CD4-positive, alpha-beta T cell treated with Interleukin-2 at 100 ng/mL for 4 hours (primary cell): ENCODE measurements at regions not wholly inside any gene's neighbourhood (a gene's known extent, or its start where the extent isn't known, plus 50 kb on each side); places are given as distances from the start of the nearest gene placed in this dataset.

Source experiments
- DNase-seq: peaks from one replicate; pipeline ENCODE4 v3.0.0-alpha.2; 2020; ENCODE audit warnings: low spot score

DNA sequence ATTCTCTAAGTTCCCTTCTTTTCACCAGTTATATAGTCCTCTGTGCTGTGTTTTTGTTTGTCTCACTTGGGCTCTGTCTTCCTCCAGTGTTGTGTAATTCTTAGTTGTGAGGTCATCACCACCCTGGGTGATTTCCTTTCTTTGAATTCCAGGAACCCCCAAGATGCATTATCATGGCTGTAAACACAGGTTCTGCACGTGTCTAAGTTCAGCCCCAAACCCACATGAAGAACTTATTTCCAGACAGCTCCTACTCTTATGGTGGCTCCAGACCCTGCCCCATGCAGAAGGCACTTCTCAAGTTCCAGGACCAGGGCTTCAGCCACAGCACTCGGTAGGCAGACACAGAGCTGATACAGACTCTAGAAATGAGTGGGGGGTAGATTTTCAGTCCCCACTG lies 560.5 kb downstream of the BCL11B start:
- DNase-seq, result peak; percentile 22

DNA sequence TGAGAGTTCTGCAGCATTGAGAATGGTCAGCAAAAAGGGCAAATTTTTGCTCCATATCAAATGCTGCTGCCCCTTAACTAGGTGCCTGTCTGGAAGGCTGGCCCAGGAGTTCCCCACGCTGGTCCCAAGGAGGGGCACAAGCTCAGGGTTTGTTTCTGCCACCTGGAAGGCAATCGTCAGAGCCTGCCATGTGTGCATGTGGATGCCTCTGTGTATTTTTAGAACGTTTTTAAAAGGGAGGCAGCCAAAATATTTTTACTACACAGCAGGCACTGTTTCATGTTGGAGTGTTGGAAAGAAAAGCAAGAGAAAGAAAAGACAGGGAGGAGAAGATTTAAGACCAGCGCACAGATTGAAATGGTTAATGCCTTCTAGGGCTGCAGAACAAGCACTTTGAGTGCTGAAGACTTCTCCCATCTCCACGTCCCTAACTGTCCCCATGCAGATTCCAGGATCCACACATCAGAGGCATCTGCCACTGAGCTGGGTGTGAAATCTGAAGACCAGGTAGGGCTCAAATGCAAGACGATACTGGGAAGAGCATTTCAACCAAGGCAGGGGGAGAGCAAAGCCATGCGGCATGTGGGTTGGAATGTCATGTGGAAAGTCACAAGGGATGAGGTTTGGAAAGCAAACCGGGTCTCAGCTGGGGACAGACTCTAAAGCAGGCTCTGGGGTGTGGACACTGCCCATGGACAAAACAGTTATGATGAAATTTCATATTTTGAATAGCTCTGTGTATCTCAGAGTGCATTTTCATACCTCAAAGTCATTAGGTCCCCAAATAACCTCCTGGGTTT lies 557.2 kb downstream of the BCL11B start:
- no peak for DNase-seq

- DNase-seq, result no peak
These were observed 555.9 kb downstream of the BCL11B start for GRCh38 chr14:98716133-98716532.

DNA sequence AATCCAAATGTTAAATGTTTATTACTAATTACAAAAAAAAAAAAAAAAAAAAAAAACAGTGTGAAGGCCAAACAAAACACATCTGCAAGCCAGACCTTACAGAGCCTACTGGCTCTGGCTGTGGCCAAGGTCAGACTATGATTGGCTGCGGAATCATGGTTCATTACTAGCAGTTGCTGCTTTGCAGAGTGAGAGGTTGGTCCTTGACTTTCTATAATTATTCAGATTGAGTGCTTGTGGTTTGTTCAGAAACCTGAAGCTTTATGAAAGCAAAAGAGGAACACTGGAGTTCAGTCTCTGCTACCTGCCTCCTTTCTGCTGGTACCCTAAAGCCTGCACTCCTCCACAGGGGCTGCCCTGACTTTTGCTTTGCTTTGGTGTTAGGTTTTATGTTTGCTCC lies 550.9 kb downstream of the BCL11B start:
- no peak for DNase-seq

GRCh38 chr14:98724734-98725133 lies 547.3 kb downstream of the BCL11B start:
- DNase-seq, result no peak

- DNase-seq, result no peak
These were observed 546.8 kb downstream of the BCL11B start for GRCh38 chr14:98725191-98725590.

DNA sequence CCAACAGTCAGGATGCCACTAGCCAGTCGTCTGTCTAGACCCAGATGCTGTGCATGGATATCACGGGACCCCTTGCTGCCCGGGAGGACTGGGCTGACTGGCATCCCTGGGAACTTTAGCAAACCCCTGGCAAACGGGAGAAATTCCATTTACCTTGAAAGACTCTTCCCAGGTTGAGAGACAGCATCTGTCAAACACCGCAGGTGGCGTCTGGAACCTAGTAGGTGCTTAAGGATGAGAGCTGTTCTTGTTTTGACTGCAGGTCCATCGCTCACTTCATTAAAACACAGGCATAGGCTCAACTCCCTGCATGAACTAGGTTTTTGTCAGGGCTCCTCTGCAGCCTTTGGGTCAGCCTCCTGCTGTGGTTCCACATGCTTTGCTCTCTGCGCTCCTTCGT lies 546.3 kb downstream of the BCL11B start:
- no peak for DNase-seq

DNA sequence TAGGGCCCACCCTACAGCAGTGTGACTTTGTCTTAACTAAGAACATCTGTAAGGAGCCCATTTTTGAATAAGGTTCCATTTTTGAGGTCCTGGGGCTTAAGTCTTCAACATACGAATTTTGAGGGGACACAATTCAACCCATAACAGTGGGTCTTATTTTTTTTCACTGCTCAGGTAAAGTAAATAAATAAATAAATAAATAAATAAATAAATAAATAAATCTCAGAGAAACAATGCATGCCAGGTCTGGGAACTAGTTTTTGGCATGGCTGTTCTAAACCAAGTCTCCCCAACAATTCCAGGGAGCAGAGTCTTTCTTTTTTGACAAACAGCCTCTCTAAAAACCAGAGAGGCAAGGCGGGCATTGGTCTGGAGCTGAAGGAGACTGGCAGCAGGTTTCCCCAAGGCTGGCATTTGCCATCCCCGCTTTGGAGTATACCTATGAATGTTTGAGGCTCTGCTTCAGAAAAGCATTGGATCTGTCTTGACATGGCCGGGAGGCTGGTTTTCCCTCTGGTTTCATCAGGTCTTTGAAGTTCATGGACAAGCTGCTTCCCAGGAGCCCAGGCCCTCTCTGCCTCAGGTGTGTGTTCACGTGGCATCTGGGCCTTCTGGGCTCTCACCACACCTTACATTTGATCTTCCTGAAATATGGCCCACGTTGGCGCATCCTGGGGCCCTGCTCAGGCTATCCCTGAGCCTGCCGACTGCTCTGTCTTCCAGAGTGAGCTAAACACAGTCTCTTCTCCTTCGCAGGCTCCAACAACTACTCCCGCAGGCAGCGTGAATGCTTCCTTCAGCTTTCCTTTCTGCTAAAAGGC lies 545.2 kb downstream of the BCL11B start:
- no peak for DNase-seq

DNA sequence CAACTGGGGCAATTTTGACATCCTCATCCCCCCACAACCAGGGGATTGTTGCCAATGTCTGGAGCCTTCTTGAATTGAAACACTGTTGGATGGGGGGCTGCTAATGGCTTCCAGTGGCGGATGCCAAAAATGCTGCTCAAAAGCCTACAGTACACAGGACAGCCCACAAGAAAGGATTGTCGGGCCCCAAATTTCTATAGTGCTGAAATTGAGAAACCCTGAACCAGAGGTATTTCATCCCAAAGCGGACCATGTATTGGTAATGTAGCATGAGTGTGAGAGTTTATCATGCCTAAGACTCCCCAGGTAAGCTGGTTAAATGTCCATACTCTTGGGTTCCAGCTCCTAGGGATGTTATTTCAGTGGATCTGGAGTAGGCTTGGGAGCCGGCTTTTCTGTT lies 544.0 kb downstream of the BCL11B start:
- DNase-seq, result no peak

DNA sequence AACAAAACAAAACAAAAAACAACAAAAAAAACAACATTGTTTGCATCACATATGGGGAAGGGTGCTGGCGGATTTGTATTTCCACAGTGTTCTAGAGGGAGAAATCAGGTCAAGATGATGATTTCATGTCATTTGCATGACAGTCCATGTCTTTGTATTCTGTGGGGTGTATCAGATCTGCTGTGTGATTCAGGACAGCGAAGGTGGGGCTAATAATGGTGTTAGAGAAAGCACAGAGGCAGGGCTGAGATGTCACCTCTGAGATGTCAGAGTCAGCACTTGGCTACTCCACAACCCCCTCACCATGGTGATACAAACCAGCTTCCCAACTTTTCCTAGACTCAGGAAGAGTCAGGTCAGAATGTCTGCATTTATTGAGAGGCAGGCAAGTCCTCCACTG lies 543.2 kb downstream of the BCL11B start:
- DNase-seq, result no peak

- DNase-seq, result no peak
These were observed 540.7 kb downstream of the BCL11B start for GRCh38 chr14:98731286-98731685.

DNA sequence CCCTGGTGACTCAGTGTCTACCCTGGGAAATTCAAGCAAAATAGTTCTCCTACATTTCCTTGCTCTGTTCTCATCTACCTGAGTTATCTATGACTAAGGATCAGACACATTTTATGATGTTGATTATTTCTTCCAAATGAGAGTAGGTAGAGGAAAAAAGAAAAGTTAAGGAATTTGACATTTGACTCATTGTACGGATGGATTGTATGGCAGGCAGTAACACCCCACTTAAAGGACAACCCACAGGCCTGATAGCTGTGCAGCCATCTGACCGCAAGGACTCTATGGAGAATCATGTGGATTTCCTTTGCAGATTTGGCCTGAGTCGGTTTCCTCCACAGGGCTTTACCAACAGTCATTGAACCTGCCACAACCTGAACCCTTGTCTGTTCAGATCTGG lies 540.3 kb downstream of the BCL11B start:
- no peak for DNase-seq

DNA sequence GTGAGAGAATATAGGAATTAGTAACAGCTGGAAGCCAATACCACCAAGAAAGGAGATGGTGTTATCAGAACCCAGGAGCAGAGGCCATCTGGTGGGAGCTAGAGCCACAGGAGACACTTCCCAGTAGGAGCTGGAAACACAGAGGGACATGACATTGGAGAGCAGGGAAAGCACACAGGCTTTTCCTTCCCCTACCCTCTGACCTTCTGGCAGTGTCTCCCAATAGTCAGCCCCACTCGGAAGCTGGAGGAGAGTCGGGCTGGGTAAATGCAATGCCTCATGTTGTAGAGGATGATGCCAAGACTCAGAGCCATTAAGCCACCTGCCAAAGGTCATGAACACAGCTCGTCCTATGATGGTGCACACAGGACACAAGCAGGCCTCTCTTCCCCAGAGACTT lies 538.5 kb downstream of the BCL11B start:
- no peak for DNase-seq

DNA sequence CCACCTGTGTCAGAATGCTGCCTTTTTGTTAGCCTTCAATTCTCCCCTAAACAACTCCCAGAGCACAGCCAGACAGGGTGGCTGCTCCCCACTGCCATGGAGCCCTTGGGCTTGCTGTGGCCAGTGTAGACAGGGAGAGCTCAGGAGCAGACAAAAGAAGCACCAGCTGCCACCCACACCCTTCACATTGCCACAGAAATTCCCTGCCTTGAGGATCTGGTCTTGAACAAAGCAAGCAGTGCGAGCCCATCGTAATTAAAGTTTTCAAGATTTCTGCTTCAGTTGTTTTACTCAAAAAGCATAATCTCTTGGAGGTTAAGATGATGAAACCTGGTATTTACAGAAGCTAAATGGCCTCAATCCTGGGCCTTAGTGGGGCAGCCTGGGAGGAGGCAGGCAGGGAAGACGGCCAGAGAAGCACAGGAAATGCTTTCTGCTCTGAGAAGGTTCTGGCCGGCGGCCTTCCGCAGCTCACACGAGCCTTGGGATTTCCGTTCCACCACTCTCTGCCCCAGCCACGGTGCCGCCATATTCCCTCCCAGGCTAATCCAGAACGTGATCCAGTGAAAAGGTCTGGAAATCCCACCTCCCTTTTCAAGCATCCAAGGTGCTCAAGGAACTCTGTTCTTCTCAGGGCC lies 535.2 kb downstream of the BCL11B start:
- no peak for DNase-seq

GRCh38 chr14:98741523-98741922 lies 530.5 kb downstream of the BCL11B start:
- no peak for DNase-seq

- DNase-seq, result no peak
These were observed 530.0 kb downstream of the BCL11B start for GRCh38 chr14:98742001-98742400.

DNA sequence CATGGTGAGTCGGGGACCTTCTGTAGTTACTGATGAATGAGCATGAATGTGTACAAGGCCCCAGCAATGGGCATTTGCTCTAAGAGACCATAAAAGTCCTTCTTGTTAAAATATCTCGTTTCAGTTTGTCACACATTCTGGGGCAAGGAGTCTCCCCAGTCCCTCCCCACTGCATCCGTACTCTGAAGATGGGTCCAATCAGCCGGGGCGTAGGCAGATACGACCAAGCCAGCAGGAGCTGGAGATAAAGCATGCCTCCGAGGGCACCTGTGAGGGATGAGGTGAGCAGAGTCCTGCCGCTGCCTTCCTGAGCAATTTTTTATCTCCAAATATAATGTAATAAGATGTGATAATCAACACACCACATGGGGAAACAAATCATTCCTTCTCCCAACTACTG lies 528.5 kb downstream of the BCL11B start:
- DNase-seq, result no peak

- DNase-seq, result no peak
These were observed 523.0 kb downstream of the BCL11B start for GRCh38 chr14:98748966-98749365.

- DNase-seq, result no peak
These were observed 520.9 kb downstream of the BCL11B start for GRCh38 chr14:98751110-98751509.

DNA sequence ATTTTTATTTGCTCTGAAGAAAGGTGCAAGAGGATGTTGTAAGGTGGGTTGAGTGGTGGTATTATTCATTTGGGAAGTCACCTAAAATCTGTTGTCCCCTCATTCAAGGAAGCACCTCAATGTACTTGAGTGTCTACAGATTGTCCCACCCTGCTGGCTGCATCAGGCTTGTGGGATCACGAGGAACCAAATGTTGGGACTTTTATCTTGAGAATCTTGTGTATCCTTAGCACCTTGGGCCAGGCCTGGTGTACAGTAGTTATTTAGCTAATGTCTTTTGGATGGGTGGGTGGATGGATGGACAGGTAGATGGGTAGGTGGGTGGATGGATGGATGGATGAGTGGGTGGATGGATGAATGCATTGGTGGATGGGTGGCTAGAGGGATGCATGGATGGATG lies 519.3 kb downstream of the BCL11B start:
- no peak for DNase-seq

DNA sequence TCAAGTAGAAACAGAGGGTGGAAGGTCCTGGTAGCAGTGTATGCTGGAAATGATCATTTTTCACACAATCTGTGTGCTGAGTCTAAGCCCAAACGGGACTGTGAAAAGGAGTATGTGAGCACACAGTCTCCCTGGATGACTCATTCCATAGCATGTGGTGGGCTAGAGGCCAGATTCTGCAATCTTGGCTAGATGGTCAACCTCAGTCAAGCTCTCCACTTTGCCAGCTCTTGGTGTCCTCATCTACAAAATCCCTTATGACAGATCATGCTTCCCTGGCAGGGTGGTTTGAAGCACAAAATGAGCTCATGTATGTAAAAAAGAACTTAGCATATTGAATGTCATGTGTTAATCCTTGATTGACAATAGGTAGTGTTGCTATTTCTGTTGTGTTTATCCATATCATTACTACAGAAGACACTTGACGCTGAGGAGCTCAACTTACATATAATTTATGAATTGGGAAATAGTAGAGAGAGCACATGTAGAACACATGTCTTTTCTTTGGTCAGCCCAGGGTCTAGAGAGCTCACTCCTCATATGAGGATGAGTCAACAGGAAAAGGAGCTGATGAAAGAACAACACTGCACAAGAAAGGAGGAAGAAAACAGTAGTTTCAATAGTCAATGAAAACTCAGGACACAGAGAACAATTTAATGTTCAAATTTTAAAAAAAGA lies 517.5 kb downstream of the BCL11B start:
- DNase-seq, result no peak

- DNase-seq, result no peak
These were observed 515.2 kb downstream of the BCL11B start for GRCh38 chr14:98756749-98757148.
